MCF 10A (cell line): ENCODE measurements at regions not wholly inside any gene's neighbourhood (a gene's known extent, or its start where the extent isn't known, plus 50 kb on each side); places are given as distances from the start of the nearest gene placed in this dataset.
A peak's percentile ranks its signal among the peaks of the same experiment; 100 is the strongest.

ENCODE experiments used
- BruUV-seq: library from RNA; stranded (reverse); fragments of 400-500 nt; replicated peaks from 2 replicates; lab custom pipeline; 2021; lab: Mats Ljungman, UMichigan
- CTCF ChIA-PET: fragments of 300-600 bp; sonication (Branson Sonifier 250); formaldehyde crosslinking; extraction: SDS; loops from one replicate; lab custom pipeline; 2021; ENCODE audit warnings: antibody characterized with exemption, inconsistent platforms; lab: Yijun Ruan, JAX
- POLR2A ChIA-PET: fragments of 300-600, 350-650 bp; sonication (Branson Sonifier 250); formaldehyde crosslinking; extraction: SDS; loops from one replicate; lab custom pipeline; 2020; ENCODE audit warnings: antibody characterized with exemption, inconsistent platforms; lab: Yijun Ruan, JAX
- DNase-seq: peaks from one replicate; pipeline ENCODE4 v3.0.0-alpha.2; 2018; ENCODE audit not compliant: unreplicated experiment
- H3K27ac Mint-ChIP-seq: one replicate; pipeline ENCODE4 v1.8.0; 2022; ENCODE audit warnings: mild to moderate bottlenecking, low read depth, mixed read lengths; ENCODE audit not compliant: unreplicated experiment
- H3K27me3 Mint-ChIP-seq: one replicate; pipeline ENCODE4 v1.8.0; 2022; ENCODE audit warnings: mixed read lengths; ENCODE audit not compliant: insufficient read depth, unreplicated experiment
- H3K36me3 Mint-ChIP-seq: one replicate; pipeline ENCODE4 v1.8.0; 2022; ENCODE audit warnings: mild to moderate bottlenecking, moderate library complexity, mixed read lengths; ENCODE audit not compliant: insufficient read depth, unreplicated experiment
- H3K4me1 Mint-ChIP-seq: one replicate; pipeline ENCODE4 v1.8.0; 2022; ENCODE audit warnings: mixed read lengths; ENCODE audit not compliant: insufficient read depth, unreplicated experiment
- H3K4me3 Mint-ChIP-seq: one replicate; pipeline ENCODE4 v1.8.0; 2022; ENCODE audit warnings: mild to moderate bottlenecking, moderate library complexity, mixed read lengths; ENCODE audit not compliant: unreplicated experiment
- H3K9me3 Mint-ChIP-seq: one replicate; pipeline ENCODE4 v1.8.0; 2022; ENCODE audit warnings: mixed read lengths; ENCODE audit not compliant: unreplicated experiment
- CTCF ChIP-seq: fragments of 200-600 bp; IDR thresholded peaks from one replicate; pipeline ENCODE4 v1.8.0; 2022; ENCODE audit warnings: antibody characterized with exemption, mild to moderate bottlenecking; ENCODE audit not compliant: unreplicated experiment
- intact Hi-C: fragments of 100-400 bp; cut with micrococcal nuclease; formaldehyde crosslinking; loops from 2 replicates; pipeline ENCODE4 v1.14.1; 2022

GRCh38 chr20:7452890-7453289 lies 487.4 kb downstream of the HAO1 start:
- intact Hi-C loops, result no loop called here
- peak; percentile 18 for DNase-seq
- BruUV-seq, result no TSS peak
- no peaks in the 10 kb centered on the region for H3K9me3 Mint-ChIP-seq
- H3K36me3 Mint-ChIP-seq, result no peaks in the 10 kb centered on the region
- ChIA-PET POLR2A (no interaction called here), CTCF (no interaction called here)
- H3K27me3 Mint-ChIP-seq, result no peaks in the 10 kb centered on the region
- no peak overlapping the region for H3K4me3 Mint-ChIP-seq
- H3K27ac Mint-ChIP-seq, result no peak overlapping the region
- TF ChIP-seq CTCF, result no peak
- H3K4me1 Mint-ChIP-seq, result no peaks in the 10 kb centered on the region

GRCh38 chr20:7454047-7454446 lies 486.2 kb downstream of the HAO1 start:
- ChIA-PET POLR2A (interaction anchor here (0.7 kb wide), 1 partner anchor 34 kb away, joined by 3 read pairs; no protein-coding TSS in a partner anchor), CTCF (interaction anchor here (0.7 kb wide), 1 partner anchor 394 kb away, joined by 3 read pairs; no protein-coding TSS in a partner anchor)
- no peak overlapping the region for H3K4me3 Mint-ChIP-seq
- intact Hi-C loops, result no loop called here
- BruUV-seq, result no TSS peak
- no peak for TF ChIP-seq CTCF
- no peak overlapping the region for H3K27ac Mint-ChIP-seq
- no peaks in the 10 kb centered on the region for H3K4me1 Mint-ChIP-seq
- H3K27me3 Mint-ChIP-seq, result no peaks in the 10 kb centered on the region
- DNase-seq, result no peak
- no peaks in the 10 kb centered on the region for H3K36me3 Mint-ChIP-seq
- no peaks in the 10 kb centered on the region for H3K9me3 Mint-ChIP-seq

- H3K9me3 Mint-ChIP-seq, result no peaks in the 10 kb centered on the region
- no peak overlapping the region for H3K27ac Mint-ChIP-seq
- H3K4me3 Mint-ChIP-seq, result no peak overlapping the region
- ChIA-PET CTCF (no interaction called here), POLR2A (no interaction called here)
- intact Hi-C loops, result no loop called here
- no peaks in the 10 kb centered on the region for H3K4me1 Mint-ChIP-seq
- TF ChIP-seq CTCF, result no peak
- no peaks in the 10 kb centered on the region for H3K36me3 Mint-ChIP-seq
- H3K27me3 Mint-ChIP-seq, result no peaks in the 10 kb centered on the region
- DNase-seq, result no peak
- BruUV-seq, result no TSS peak
Observed at GRCh38 chr20:7458459-7458858, 481.8 kb downstream of the HAO1 start.

- DNase-seq, result peak; percentile 42
- Mint-ChIP-seq H3K36me3 (no peaks in the 10 kb centered on the region), H3K27me3 (no peaks in the 10 kb centered on the region), H3K27ac (no peak overlapping the region), H3K4me3 (no peak overlapping the region), H3K4me1 (no peaks in the 10 kb centered on the region), H3K9me3 (no peaks in the 10 kb centered on the region)
- BruUV-seq, result no TSS peak
- ChIA-PET CTCF (interaction anchor here (0.6 to 0.7 kb wide), 2 partner anchors 409 to 1976 kb away, joined by 3 to 4 read pairs; no protein-coding TSS in a partner anchor), POLR2A (interaction anchor here (0.7 to 0.9 kb wide), 4 partner anchors 10 to 499 kb away, joined by 3 to 4 read pairs (median 3); no protein-coding TSS in a partner anchor)
- intact Hi-C loops, result no loop called here
- no peak for TF ChIP-seq CTCF
Observed at GRCh38 chr20:7459083-7459482, 481.2 kb downstream of the HAO1 start.
